Aorta (tissue), 5 donors: ENCODE measurements at regions not wholly inside any gene's neighbourhood (a gene's known extent, or its start where the extent isn't known, plus 50 kb on each side); places are given as distances from the start of the nearest gene placed in this dataset.
"Not testable (repeated sequence)": the region's sequence is repeated elsewhere in the genome, so short reads cannot be mapped to it uniquely, and the experiment has no call there.

Source experiments
- ATAC-seq: fragments of 200-7000 bp; cut with Tn5 transposase; one replicate; pipeline ENCODE4 v1.9.1; 2022; ENCODE audit warnings: moderate library complexity; ENCODE audit not compliant: low FRiP score
- DNase-seq, 2 donors: peaks; one replicate each; pipeline ENCODE4 v3.0.0-alpha.2; 2020
- H3K27ac ChIP-seq, 2 donors: one replicate each; pipeline ENCODE4 v1.5.1; 2013; ENCODE audit warnings: low read length in 2 of 2, mild to moderate bottlenecking in 2 of 2, moderate library complexity in 2 of 2, control low read depth in 1 of 2, inconsistent platforms in 1 of 2, low read depth in 1 of 2
- H3K27me3 ChIP-seq, 2 donors: one replicate each; pipeline ENCODE4 v1.6.1; 2013; ENCODE audit warnings: control low read depth in 1 of 2, low read length in 1 of 2, mild to moderate bottlenecking in 1 of 2, moderate library complexity in 1 of 2; ENCODE audit not compliant: insufficient read depth in 2 of 2, control insufficient read depth in 1 of 2
- H3K36me3 ChIP-seq, 2 donors: one replicate each; pipeline ENCODE4 v1.6.1; 2013; ENCODE audit warnings: control low read depth in 1 of 2, low read length in 1 of 2, mild to moderate bottlenecking in 1 of 2; ENCODE audit not compliant: insufficient read depth in 2 of 2, control insufficient read depth in 1 of 2
- H3K4me1 ChIP-seq, 2 donors: one replicate each; pipeline ENCODE4 v1.6.1; 2013; ENCODE audit warnings: low read length in 2 of 2, control low read depth in 1 of 2, mild to moderate bottlenecking in 1 of 2, moderate library complexity in 1 of 2; ENCODE audit not compliant: insufficient read depth in 2 of 2, control insufficient read depth in 1 of 2
- H3K4me3 ChIP-seq, 2 donors: one replicate each; pipeline ENCODE4 v1.5.1; 2013; ENCODE audit warnings: low read length in 2 of 2, control low read depth in 1 of 2, mild to moderate bottlenecking in 1 of 2
- H3K9me3 ChIP-seq: one replicate; pipeline ENCODE4 v1.6.1; 2013; ENCODE audit warnings: mild to moderate bottlenecking, low read length; ENCODE audit not compliant: control insufficient read depth
- WGBS, 2 donors: extraction: QIAGEN DNeasy Blood & Tissue Kit; methylation state at CpG; one replicate each; pipeline ENCODE4 v1.1.7; 2013; 5-methylcytosine and 5-hydroxymethylcytosine counted together
- intact Hi-C, 2 donors: fragments of 100-400 bp; cut with DNase I; formaldehyde crosslinking; loops; one replicate each; pipeline versions ENCODE4 v1.14.2 to v1.15.0; 2022
- donor health status: healthy with polysubstance abuse.
- donor health status: Bipolar disorder and iron deficiency.
- donor health status: DM: no; HTN: no; CAD: no.
- donor health status: DM: no; HTN: no; CAD: no.
- donor health status: DM: yes; HTN: yes; CAD: no.

DNA sequence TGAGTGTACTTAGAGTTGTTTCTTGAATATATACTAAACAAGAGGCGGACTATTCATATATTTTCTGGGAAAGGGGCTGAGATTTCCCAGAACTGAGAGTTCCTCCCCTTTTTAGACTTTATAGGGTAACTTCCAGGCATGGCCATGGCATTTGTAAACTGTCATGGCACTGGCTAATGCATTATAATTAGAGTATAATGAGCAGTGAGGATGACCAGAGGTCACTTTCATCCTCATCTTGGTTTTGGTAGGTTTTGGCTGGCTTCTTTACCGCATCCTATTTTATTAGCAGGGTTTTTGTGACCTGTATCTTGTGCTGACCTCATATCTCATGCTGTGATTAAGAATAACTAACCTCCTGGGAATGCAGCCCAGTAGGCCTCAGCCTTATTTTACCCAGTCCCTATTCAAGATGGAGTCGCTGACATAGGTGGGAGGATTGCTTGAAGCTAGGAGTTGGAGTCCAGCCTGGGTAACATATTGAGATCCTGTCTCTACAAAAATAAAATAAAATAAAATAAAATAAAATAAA is 91.4 kb downstream of the MOBP start:
- Histone ChIP-seq H3K27ac (no peak overlapping the region), H3K4me1 (no peaks in the 10 kb centered on the region), H3K27me3 (no peaks in the 10 kb centered on the region), H3K4me3 (no peak overlapping the region), H3K9me3 (no peaks in the 10 kb centered on the region), H3K36me3 (no peaks in the 10 kb centered on the region)
- DNase-seq (no peak), ATAC-seq (no peak)
- WGBS, 2 donors: 79 to 90% methylated on average over 3 of the region's 3 CpGs
- intact Hi-C loops: no loop called here

DNA sequence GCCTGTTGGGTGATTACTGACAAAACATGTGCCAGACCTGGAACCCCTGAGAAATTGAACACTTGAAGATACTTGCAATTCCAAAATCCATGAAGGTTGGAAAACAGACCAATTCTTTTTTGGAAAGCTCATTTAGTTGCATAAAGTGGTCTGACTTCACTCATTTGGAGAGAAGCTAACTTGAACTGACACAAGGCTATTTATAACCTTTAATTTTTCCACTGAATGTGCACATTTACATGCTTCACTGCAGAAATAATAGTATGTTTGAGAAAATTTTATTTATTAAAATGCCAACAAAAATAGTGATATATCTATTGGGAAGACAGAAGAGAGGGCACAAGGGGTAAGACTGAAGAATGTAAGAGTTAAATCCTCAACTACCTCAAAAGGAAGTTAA is 92.1 kb downstream of the MOBP start:
- no peaks in the 10 kb centered on the region for H3K36me3 ChIP-seq
- intact Hi-C loops: no loop called here
- ATAC-seq (no peak), DNase-seq (no peak)
- no peaks in the 10 kb centered on the region for H3K4me1 ChIP-seq
- no peak overlapping the region for H3K4me3 ChIP-seq
- H3K27ac ChIP-seq: no peak overlapping the region
- no peaks in the 10 kb centered on the region for H3K9me3 ChIP-seq
- no peaks in the 10 kb centered on the region for H3K27me3 ChIP-seq

DNA sequence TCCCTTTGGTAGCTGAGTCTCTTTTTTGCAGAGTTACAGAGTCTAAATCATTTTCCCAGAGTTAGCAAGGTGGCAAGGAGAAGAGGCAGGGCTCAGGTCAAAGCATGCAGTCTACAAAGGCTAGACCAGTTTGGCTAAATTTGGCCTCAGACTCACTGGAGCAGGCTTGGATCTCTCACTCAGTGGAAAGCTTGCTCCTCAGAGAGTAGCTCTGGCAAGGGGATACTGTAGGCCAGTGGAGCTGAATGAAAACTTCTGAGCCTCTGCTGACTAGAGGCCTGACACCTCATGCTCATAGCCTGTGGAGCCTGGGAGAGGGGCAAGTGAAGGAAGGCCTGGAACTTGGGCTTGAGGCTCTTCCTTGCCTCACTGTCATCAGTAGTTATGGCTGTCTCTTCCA is 101.0 kb downstream of the MOBP start:
- Histone ChIP-seq H3K4me1 (no peaks in the 10 kb centered on the region), H3K27me3 (no peaks in the 10 kb centered on the region), H3K27ac (no peak overlapping the region), H3K4me3 (no peak overlapping the region), H3K36me3 (no peaks in the 10 kb centered on the region), H3K9me3 (no peaks in the 10 kb centered on the region)
- DNase-seq: no peak
- intact Hi-C loops: no loop called here
- ATAC-seq: peak; percentile 29

DNA sequence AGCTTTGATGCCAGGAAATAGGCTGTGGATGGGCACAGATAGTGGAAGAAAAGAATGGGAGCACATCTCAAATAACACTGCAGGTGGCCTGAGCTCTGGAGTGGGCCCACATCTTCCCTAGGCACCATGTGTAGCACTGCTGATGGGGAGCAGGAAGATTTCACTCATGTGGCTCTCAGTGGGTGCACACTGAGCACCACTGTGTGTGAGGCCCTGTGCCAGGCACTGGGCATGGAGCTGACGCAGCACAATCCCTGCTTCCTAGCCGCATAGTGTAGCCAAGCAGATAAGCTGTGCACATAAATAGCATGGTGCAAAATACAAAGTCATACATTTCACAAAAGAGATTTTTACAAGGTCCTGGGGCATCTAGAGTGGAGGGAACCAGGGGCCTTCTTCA is 101.6 kb downstream of the MOBP start:
- Histone ChIP-seq H3K27me3 (no peaks in the 10 kb centered on the region), H3K4me3 (no peak overlapping the region), H3K9me3 (no peaks in the 10 kb centered on the region), H3K4me1 (no peaks in the 10 kb centered on the region), H3K36me3 (no peaks in the 10 kb centered on the region), H3K27ac (no peak overlapping the region)
- 20 to 24% methylated on average over 2 of the region's 2 CpGs for WGBS, 2 donors
- intact Hi-C loops: no loop called here
- DNase-seq (no peak), ATAC-seq (no peak)

DNA sequence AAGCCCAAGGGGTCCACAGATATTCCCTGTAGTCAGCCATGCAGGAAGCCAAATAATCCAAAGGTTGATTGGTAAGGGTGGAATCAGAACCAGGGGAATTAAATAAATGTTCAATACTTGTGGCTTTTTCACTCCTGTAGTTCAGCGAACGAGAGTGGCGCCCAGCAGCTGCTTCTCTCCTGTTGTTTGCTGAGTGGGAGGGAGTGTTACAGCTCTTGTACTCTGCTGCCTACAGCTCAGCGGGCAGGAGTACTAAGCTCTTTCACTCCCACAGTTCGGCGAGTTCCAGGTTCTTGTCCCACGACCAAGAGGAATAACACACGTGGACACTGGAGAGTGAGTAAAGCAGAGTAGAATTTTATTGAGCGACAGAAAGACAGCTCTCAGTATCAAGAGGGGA is 105.9 kb downstream of the MOBP start:
- ATAC-seq (no peak), DNase-seq (no peak)
- H3K4me1 ChIP-seq: no peaks in the 10 kb centered on the region
- H3K4me3 ChIP-seq: no peak overlapping the region
- intact Hi-C loops: no loop called here
- H3K27ac ChIP-seq: no peak overlapping the region
- no peaks in the 10 kb centered on the region for H3K9me3 ChIP-seq
- H3K27me3 ChIP-seq: no peaks in the 10 kb centered on the region
- WGBS, 2 donors: 80 to 83% methylated on average over 9 of the region's 9 CpGs
- H3K36me3 ChIP-seq: no peaks in the 10 kb centered on the region

DNA sequence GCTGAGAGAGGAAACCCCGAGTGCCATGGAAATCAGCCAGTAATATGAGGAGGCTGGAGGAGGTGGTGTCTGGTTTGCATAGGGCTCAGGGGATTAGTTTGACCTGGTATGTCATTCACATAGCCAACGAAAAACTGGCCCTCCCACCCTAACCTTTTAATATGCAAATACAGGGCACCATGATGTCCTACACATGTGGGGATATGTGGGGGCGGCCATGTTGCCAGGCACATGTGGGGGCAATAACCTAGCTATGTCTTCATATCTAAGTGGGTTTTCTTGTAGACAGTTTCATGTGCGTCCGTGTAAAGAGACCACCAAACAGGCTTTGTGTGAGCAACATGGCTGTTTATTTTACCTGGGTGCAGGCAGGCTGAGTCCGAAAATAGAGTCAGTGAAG is 110.1 kb downstream of the MOBP start:
- no peaks in the 10 kb centered on the region for H3K36me3 ChIP-seq
- no peak for DNase-seq
- 66 to 68% methylated on average over 6 of the region's 6 CpGs for WGBS, 2 donors
- intact Hi-C loops: no loop called here
- no peaks in the 10 kb centered on the region for H3K27me3 ChIP-seq
- ATAC-seq: no peak
- no peaks in the 10 kb centered on the region for H3K4me1 ChIP-seq
- no peaks in the 10 kb centered on the region for H3K9me3 ChIP-seq
- H3K4me3 ChIP-seq: no peak overlapping the region
- no peak overlapping the region for H3K27ac ChIP-seq

DNA sequence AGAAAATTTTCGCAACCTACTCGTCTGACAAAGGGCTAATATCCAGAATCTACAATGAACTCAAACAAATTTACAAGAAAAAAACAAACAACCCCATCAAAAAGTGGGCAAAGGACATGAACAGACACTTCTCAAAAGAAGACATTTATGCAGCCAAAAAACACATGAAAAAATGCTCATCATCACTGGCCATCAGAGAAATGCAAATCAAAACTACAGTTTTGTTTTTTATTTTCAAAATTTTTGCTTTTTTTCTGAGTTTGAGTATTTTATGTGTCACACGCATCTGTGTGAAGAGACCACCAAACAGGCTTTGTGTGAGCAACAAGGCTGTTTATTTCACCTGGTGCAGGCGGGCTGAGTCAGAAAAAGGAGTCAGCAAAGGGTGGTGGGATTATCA is 118.7 kb downstream of the MOBP start:
- H3K4me3 ChIP-seq, H3K9me3 ChIP-seq, intact Hi-C loops, DNase-seq, H3K27me3 ChIP-seq, H3K27ac ChIP-seq, H3K36me3 ChIP-seq, H3K4me1 ChIP-seq, ATAC-seq: not testable (repeated sequence)
- 81 to 90% methylated on average over 2 of the region's 4 CpGs for WGBS, 2 donors

DNA sequence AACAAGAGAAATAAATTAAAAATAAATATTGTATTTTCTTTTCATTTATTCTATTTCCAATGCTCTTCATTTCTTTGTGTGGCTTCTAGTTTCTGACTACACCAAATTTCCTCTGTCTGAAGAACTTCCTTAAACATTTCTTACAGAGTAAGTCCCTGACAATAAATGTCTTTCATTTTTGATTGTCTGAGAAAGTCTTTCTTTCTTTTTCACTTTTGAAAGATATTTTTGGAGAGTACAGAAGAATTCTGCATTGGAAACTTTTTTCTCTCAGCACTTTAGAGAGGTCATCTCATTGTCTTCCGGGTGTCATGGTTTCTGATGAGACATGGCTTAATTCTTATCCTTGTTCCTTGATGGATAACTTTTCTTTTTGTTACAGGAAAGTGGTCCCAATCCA is 119.6 kb downstream of the MOBP start:
- intact Hi-C loops: no loop called here
- ATAC-seq (no peak), DNase-seq (no peak)
- Histone ChIP-seq H3K27me3 (no peaks in the 10 kb centered on the region), H3K36me3 (no peaks in the 10 kb centered on the region), H3K27ac (no peak overlapping the region), H3K9me3 (no peaks in the 10 kb centered on the region), H3K4me3 (no peak overlapping the region), H3K4me1 (no peaks in the 10 kb centered on the region)
- WGBS, 2 donors: 82 to 84% methylated on average over 1 of the region's 1 CpG

DNA sequence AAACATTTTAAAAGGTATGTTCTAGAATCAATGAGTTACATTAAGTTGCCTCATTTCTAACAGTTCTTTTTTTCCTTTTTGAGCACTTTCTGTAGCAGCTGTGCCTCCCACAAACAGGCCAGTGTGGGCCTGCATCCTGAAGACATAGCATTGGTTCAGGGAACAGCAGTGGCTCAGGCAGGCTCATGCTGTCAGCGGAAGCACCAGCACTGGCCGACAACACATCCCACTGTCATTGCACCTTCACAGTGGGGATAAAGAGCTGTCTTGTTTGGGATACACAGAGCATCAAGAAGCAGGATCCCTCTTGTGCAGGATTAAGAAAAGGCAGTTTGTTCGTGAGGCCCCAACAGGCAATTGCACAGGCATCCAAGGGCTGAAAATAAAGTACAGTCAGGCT is 123.3 kb downstream of the MOBP start:
- H3K9me3 ChIP-seq: no peaks in the 10 kb centered on the region
- H3K4me1 ChIP-seq: no peaks in the 10 kb centered on the region
- H3K4me3 ChIP-seq: no peak overlapping the region
- DNase-seq: no peak
- H3K27ac ChIP-seq: no peak overlapping the region
- H3K36me3 ChIP-seq: no peaks in the 10 kb centered on the region
- 73% methylated on average over 3 of the region's 3 CpGs for WGBS, 2 donors
- no peak for ATAC-seq
- peaks cover 0 to 1% of the 10 kb centered on the region in 2 donors for H3K27me3 ChIP-seq
- intact Hi-C loops: no loop called here
